GM21360 (cell line): ENCODE measurements at regions not wholly inside any gene's neighbourhood (a gene's known extent, or its start where the extent isn't known, plus 50 kb on each side); places are given as distances from the start of the nearest gene placed in this dataset.

ENCODE experiments used
- ATAC-seq: cut with Tn5 transposase; IDR thresholded peaks from one replicate; pipeline ENCODE4 v1.9.1; 2021; ENCODE audit warnings: mild to moderate bottlenecking, moderate library complexity; ENCODE audit not compliant: unreplicated experiment

- no peak for ATAC-seq
These were observed 115.3 kb downstream of the POLR2M start for GRCh38 chr15:57821826-57822225.

- no peak for ATAC-seq
These were observed 116.9 kb downstream of the POLR2M start for GRCh38 chr15:57823325-57823882.

- no peak for ATAC-seq
These were observed 117.7 kb downstream of the POLR2M start for GRCh38 chr15:57824186-57824585.

- ATAC-seq = no peak
These were observed 120.5 kb downstream of the POLR2M start for GRCh38 chr15:57827021-57827420.

- ATAC-seq = no peak
These were observed 121.5 kb downstream of the POLR2M start for GRCh38 chr15:57827971-57828370.

- ATAC-seq = no peak
These were observed 125.7 kb downstream of the POLR2M start for GRCh38 chr15:57832183-57832582.

GRCh38 chr15:57835119-57835518 lies 128.6 kb downstream of the POLR2M start:
- no peak for ATAC-seq

- ATAC-seq = no peak
These were observed 142.8 kb downstream of the POLR2M start for GRCh38 chr15:57849317-57849716.

GRCh38 chr15:57854531-57854930 lies 148.0 kb downstream of the POLR2M start:
- ATAC-seq = no peak

- ATAC-seq = no peak
These were observed 151.4 kb downstream of the POLR2M start for GRCh38 chr15:57857871-57858270.

GRCh38 chr15:57859130-57859685 lies 152.7 kb downstream of the POLR2M start:
- ATAC-seq = no peak

GRCh38 chr15:57861034-57861638 lies 154.6 kb downstream of the POLR2M start:
- no peak for ATAC-seq

- no peak for ATAC-seq
These were observed 155.5 kb downstream of the POLR2M start for GRCh38 chr15:57861815-57862586.

- ATAC-seq = no peak
These were observed 156.2 kb downstream of the POLR2M start for GRCh38 chr15:57862761-57863160.

- ATAC-seq = no peak
These were observed 158.8 kb downstream of the POLR2M start for GRCh38 chr15:57865294-57865693.

GRCh38 chr15:57866149-57866736 lies 159.7 kb downstream of the POLR2M start:
- ATAC-seq = peak; percentile 55

- no peak for ATAC-seq
These were observed 161.7 kb downstream of the POLR2M start for GRCh38 chr15:57867970-57868798.

GRCh38 chr15:57870667-57871066 lies 164.2 kb downstream of the POLR2M start:
- no peak for ATAC-seq

GRCh38 chr15:57872281-57873030 lies 165.9 kb downstream of the POLR2M start:
- ATAC-seq = no peak
